ENCODE measurements at regions not wholly inside any gene's neighbourhood (a gene's known extent, or its start where the extent isn't known, plus 50 kb on each side); places are given as distances from the start of the nearest gene placed in this dataset.

DNA sequence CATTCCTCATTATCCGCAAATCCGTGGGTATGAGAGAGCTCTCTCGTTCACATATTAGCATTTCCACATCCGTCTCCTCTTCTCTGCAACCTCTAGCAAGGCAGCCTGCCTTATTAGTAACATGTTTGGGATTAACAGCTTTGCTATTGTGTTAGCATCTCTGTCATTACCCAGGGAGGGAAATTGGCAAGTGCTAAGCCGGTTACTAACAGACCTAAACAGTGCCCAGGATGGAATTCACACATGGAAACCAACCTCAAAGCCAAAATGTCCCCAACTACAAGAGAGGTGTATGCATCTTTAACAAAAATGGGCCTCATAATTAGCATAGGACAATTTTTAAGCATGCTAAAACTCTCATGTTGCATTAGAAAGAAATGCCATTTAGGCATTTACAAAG lies 309.0 kb upstream of the MEIS1 start:
- TF ChIP-seq, protein P1, sequence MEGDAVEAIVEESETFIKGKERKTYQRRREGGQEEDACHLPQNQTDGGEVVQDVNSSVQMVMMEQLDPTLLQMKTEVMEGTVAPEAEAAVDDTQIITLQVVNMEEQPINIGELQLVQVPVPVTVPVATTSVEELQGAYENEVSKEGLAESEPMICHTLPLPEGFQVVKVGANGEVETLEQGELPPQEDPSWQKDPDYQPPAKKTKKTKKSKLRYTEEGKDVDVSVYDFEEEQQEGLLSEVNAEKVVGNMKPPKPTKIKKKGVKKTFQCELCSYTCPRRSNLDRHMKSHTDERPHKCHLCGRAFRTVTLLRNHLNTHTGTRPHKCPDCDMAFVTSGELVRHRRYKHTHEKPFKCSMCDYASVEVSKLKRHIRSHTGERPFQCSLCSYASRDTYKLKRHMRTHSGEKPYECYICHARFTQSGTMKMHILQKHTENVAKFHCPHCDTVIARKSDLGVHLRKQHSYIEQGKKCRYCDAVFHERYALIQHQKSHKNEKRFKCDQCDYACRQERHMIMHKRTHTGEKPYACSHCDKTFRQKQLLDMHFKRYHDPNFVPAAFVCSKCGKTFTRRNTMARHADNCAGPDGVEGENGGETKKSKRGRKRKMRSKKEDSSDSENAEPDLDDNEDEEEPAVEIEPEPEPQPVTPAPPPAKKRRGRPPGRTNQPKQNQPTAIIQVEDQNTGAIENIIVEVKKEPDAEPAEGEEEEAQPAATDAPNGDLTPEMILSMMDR (IDR thresholded peaks at IDR 0.05; ENCODE audit: low read depth, low read length, missing control alignments) = no peak
- no peak overlapping the region for H3K4me3 ChIP-seq (replicated peaks; ENCODE audit: low read depth, low read length)
- no peak for DNase-seq (ENCODE audit: extremely low read depth, low read depth)

DNA sequence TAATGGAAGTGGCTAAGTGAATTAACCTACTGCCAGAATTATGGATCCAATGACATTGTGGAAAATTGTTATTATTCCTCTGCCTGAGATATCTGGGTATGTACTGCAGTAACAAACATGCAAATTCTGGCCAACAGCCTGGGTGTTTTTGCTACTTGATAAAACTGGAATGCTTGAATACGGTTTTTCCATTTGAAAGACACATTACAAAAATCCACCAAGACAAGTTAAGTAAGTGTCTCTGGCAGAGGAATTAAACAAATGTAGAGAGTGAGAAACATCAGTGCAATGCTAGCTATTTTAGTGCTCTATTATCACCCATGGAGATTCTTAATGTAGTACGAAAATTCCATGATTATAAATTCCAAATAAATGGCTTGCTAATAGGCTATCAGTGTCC lies 312.4 kb upstream of the MEIS1 start:
- H3K4me3 ChIP-seq (replicated peaks; ENCODE audit: low read depth, low read length) = no peak overlapping the region
- DNase-seq (ENCODE audit: extremely low read depth, low read depth) = no peak

DNA sequence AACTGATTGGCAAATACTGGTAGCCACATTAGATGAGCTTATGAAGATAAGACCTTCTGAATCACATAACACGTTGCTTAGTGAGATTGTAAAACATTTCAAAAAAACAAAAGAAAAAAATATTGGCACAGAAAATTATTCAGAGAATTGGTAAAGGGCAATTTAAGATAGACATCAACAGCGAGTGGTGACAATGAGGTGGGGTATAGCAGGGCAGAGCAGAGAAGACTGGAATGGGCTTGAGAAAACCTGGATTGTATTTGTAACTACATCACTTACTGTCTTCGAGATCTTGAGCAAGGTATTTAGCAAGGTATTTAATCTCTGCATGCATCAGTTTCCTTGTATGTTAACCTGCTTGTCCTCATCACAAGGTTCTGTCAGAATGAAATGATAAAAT lies 313.0 kb upstream of the MEIS1 start:
- no peak overlapping the region for H3K4me3 ChIP-seq (replicated peaks; ENCODE audit: low read depth, low read length)
- TF ChIP-seq, protein P1 (IDR thresholded peaks at IDR 0.05; ENCODE audit: low read depth, low read length, missing control alignments) = no peak
- DNase-seq (ENCODE audit: extremely low read depth, low read depth) = no peak

More for the DNA sequence above, 312.4 kb upstream of the MEIS1 start:
- TF ChIP-seq, protein P1 (IDR thresholded peaks at IDR 0.05; ENCODE audit: low read depth, low read length, missing control alignments) = no peak

DNA sequence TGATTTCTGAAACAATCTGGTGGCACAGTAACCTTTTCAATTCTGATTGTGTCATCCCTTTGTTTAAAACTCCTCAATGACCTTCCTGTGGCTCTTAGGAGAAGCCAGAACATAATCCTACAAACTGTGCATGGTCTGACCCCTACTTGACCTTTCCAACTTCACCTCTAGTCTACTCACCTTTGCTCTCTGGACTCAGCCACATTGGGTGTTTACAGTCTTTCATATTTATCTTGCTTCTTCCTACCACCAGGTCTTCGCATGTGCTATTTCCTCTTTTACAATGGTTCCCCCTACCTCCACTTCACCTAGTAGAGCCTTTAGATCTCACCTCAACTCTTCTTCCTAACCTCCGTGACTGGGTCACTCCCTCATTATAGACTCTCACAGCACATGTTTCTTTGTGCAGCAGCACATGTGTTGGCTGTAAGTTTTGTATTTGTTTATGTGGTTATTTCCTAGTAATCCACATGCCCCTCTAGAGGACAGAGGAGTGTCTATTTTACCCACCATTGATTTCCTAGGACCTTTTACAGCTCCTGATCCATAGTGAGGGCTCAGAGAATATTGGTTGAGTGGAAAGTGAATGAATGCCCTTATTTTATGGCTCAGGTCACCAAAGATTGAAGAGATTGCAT lies 320.8 kb upstream of the MEIS1 start:
- DNase-seq (ENCODE audit: extremely low read depth, low read depth) = no peak
- TF ChIP-seq, protein P1 (IDR thresholded peaks at IDR 0.05; ENCODE audit: low read depth, low read length, missing control alignments) = no peak
- H3K4me3 ChIP-seq (replicated peaks; ENCODE audit: low read depth, low read length) = no peak overlapping the region

DNA sequence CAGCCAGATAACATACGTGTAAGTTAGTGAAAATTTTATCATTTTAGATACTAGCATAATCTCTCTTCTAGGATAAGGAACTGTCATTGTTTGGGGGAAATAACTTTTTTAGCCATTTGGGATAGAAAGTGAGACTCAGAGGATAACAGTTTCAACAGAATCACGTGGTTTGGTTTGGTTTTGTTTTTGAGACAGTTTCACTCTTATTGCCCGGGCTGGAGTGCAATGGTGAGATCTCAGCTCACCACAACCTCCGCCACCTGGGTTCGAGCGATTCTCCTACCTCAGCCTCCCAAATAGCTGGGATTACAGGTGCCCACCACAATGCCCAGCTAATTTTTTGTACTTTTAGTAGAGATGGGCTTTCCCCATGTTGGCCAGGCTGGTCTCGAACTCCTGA lies 323.2 kb upstream of the MEIS1 start:
- H3K4me3 ChIP-seq (replicated peaks; ENCODE audit: low read depth, low read length) = no peak overlapping the region
- TF ChIP-seq, protein P1 (IDR thresholded peaks at IDR 0.05; ENCODE audit: low read depth, low read length, missing control alignments) = no peak
- no peak for DNase-seq (ENCODE audit: extremely low read depth, low read depth)

DNA sequence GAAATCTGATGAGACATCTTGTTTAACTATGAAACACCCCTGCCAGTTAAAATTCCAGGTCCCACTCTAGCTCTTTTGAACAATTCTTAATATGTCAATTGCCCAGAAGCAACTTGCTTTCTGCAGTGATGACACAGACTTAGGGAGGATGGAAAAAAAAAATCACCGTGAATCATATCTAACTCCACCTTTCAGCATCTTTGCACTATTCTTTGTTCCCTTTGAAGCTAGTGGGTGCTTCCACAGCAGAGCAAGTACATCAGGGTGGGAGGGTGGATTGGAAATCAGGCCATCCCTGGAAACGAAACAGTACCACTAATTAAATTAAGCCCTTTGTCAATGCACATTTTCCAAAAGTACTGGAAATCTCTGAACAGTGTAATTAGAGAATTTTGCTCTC lies 324.3 kb upstream of the MEIS1 start:
- DNase-seq (ENCODE audit: extremely low read depth, low read depth) = no peak
- TF ChIP-seq, protein P1 (IDR thresholded peaks at IDR 0.05; ENCODE audit: low read depth, low read length, missing control alignments) = no peak
- H3K4me3 ChIP-seq (replicated peaks; ENCODE audit: low read depth, low read length) = no peak overlapping the region

DNA sequence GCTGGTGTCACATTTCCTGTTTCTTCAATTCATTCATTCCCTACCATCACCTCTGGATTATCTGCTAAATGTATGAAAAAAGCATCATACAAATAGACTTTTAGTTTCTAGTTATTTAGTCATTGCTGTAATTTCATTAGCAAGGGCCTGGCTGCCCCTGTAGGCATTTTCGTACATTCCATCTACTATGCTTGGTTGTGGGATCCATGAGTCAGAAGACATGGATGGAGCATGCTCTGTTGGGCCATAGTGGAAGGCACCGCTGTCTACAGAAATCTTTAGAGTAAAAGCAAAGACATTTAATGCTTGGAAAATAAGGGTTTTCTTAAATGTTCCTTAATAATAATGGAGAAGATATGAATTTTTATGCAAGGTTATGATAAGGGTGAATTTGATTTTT lies 324.8 kb upstream of the MEIS1 start:
- DNase-seq (ENCODE audit: extremely low read depth, low read depth) = no peak
- TF ChIP-seq, protein P1 (IDR thresholded peaks at IDR 0.05; ENCODE audit: low read depth, low read length, missing control alignments) = no peak

More for the DNA sequence above, 324.8 kb upstream of the MEIS1 start:
- no peak overlapping the region for H3K4me3 ChIP-seq (replicated peaks; ENCODE audit: low read depth, low read length)

Measured in HFF-Myc (cell line).